K562 (cell line): ENCODE measurements at regions not wholly inside any gene's neighbourhood (a gene's known extent, or its start where the extent isn't known, plus 50 kb on each side); places are given as distances from the start of the nearest gene placed in this dataset.

Source experiments
- ATAC-seq: fragments of 200-7000 bp; cut with Tn5 transposase; 3 replicates; pipeline ENCODE4 v1.9.1; 2020; ENCODE audit warnings: moderate library complexity
- BruUV-seq: library from RNA; stranded (reverse); fragments of 400-500 nt; replicated peaks from 2 replicates; lab custom pipeline; 2021; lab: Mats Ljungman, UMichigan
- CTCF ChIA-PET: fragments of 300-600 bp; formaldehyde crosslinking; extraction: SDS; loops from one replicate; lab custom pipeline; 2021; ENCODE audit warnings: low intra/inter-chr PET ratio; lab: Yijun Ruan, JAX
- POLR2A ChIA-PET: fragments of 300-600, 350-650 bp; sonication (Branson Sonifier 250); formaldehyde crosslinking; extraction: SDS; loops from one replicate; lab custom pipeline; 2021; ENCODE audit warnings: antibody characterized with exemption, inconsistent platforms; lab: Yijun Ruan, JAX
- DNase-seq, 4 experiments: peaks; one replicate each; pipeline versions ENCODE4 v3.0.0 to v3.0.0-alpha.2; 2011 to 2018; ENCODE audit warnings: low spot score in 3 of 4, mixed read lengths in 3 of 4; ENCODE audit errors: extremely low read depth in 1 of 4
- FAIRE-seq: peaks from 2 replicates; lab custom pipeline; 2011; peaks lifted over from hg19 to GRCh38; lab: Jason Lieb, UNC
- H2AFZ ChIP-seq: 2 replicates; pipeline ENCODE4 v1.6.0; 2011; ENCODE audit warnings: low read depth, low read length, control low read depth, inconsistent platforms
- H3K27ac ChIP-seq: fragments of 200-600 bp; 3 replicates; pipeline ENCODE4 v1.8.0; 2011; ENCODE audit warnings: low read depth, mild to moderate bottlenecking, control low read depth, inconsistent platforms, low read length, moderate library complexity, mixed read lengths; ENCODE audit errors: extremely low read depth
- H3K27me3 ChIP-seq, 2 experiments: fragments of 300-600 bp in 1 of 2; 2 replicates in 1 of 2; 3 replicates in 1 of 2; pipeline versions ENCODE4 v1.6.0 to v1.8.0; 2011; ENCODE audit warnings: inconsistent platforms in 2 of 2, low read length in 2 of 2, mild to moderate bottlenecking in 1 of 2, mixed read lengths in 1 of 2, moderate library complexity in 1 of 2; ENCODE audit not compliant: control insufficient read depth in 2 of 2, insufficient read depth in 2 of 2
- H3K36me3 ChIP-seq: fragments of 300-600 bp; 3 replicates; pipeline ENCODE4 v1.8.0; 2011; ENCODE audit warnings: mild to moderate bottlenecking, low read length, inconsistent platforms; ENCODE audit not compliant: control insufficient read depth, insufficient read depth
- H3K4me1 ChIP-seq, 2 experiments: fragments of 200-600 bp in 1 of 2; replicated peaks in 1 of 2; 2 replicates in 1 of 2; 3 replicates in 1 of 2; pipeline versions ENCODE4 v1.5.1 to v1.8.0; 2011; ENCODE audit warnings: inconsistent platforms in 2 of 2, low read length in 2 of 2, mild to moderate bottlenecking in 1 of 2, mixed read lengths in 1 of 2, moderate library complexity in 1 of 2; ENCODE audit not compliant: control insufficient read depth in 2 of 2, insufficient read depth in 2 of 2
- H3K4me2 ChIP-seq: 2 replicates; pipeline ENCODE4 v1.6.1; 2011; ENCODE audit warnings: low read length, control low read depth, inconsistent platforms, mixed read lengths; ENCODE audit not compliant: insufficient read depth
- H3K4me3 ChIP-seq: fragments of 200-600 bp; sonication (generic), shearing (Covaris generic); 2 replicates; pipeline ENCODE4 v1.5.1; 2016; ENCODE audit warnings: control low read depth, inconsistent platforms
- H3K79me2 ChIP-seq: fragments of 200-600 bp; 3 replicates; pipeline ENCODE4 v1.8.0; 2011; ENCODE audit warnings: low read length, inconsistent platforms; ENCODE audit not compliant: control insufficient read depth, insufficient read depth
- H3K9ac ChIP-seq, 2 experiments: 2 replicates each; pipeline versions ENCODE4 v1.6.0 to v1.6.1; 2011; ENCODE audit warnings: low read depth in 2 of 2, low read length in 2 of 2, control low read depth in 1 of 2, inconsistent platforms in 1 of 2, mild to moderate bottlenecking in 1 of 2, mixed read lengths in 1 of 2; ENCODE audit not compliant: insufficient read depth in 1 of 2
- H3K9me1 ChIP-seq: one replicate; pipeline ENCODE4 v1.6.0; 2011; ENCODE audit warnings: inconsistent platforms, mild to moderate bottlenecking, low read length, moderate library complexity; ENCODE audit not compliant: control insufficient read depth, insufficient read depth
- H3K9me3 ChIP-seq: replicated peaks from 2 replicates; pipeline ENCODE4 v1.5.1; 2011; ENCODE audit warnings: low read depth, low read length, inconsistent platforms; ENCODE audit not compliant: control insufficient read depth, insufficient read depth
- H4K20me1 ChIP-seq: replicated peaks from 2 replicates; pipeline ENCODE4 v1.6.1; 2011; ENCODE audit warnings: low read length, inconsistent platforms, mixed read lengths; ENCODE audit not compliant: control insufficient read depth, insufficient read depth
- BACH1 ChIP-seq: fragments of 200-800 bp; sonication (Bioruptor generic); IDR thresholded peaks from 2 replicates; pipeline ENCODE4 v1.6.1; 2016; ENCODE audit warnings: missing genetic modification characterization, missing compliant biosample characterization
- C11orf30 ChIP-seq: fragments of 450-650 bp; IDR thresholded peaks from 2 replicates; pipeline ENCODE4 v1.6.1; 2016; ENCODE audit warnings: low read depth, mild to moderate bottlenecking
- KDM5B ChIP-seq: fragments of 200-600 bp; sonication (generic); IDR thresholded peaks from 2 replicates; pipeline ENCODE4 v1.6.1; 2012; ENCODE audit warnings: low read depth, mild to moderate bottlenecking, moderate library complexity, low read length, control low read depth, inconsistent platforms; ENCODE audit not compliant: insufficient replicate concordance
- MAFG ChIP-seq: fragments of 450-650 bp; conservative IDR thresholded peaks from 2 replicates; pipeline ENCODE4 v1.6.1; 2016; ENCODE audit warnings: missing genetic modification characterization, missing compliant biosample characterization
- MAFK ChIP-seq: IDR thresholded peaks from 2 replicates; pipeline ENCODE4 v1.6.1; 2011; ENCODE audit warnings: low read length, improper control_type of control experiment
- MBD2 ChIP-seq: sonication (generic); IDR thresholded peaks from 2 replicates; pipeline ENCODE4 v1.6.1; 2016; ENCODE audit warnings: low read depth, borderline replicate concordance
- MCM3 ChIP-seq: fragments of 450-650 bp; IDR thresholded peaks from 2 replicates; pipeline ENCODE4 v1.6.1; 2016
- NFE2 ChIP-seq: IDR thresholded peaks from 2 replicates; pipeline ENCODE4 v1.6.1; 2014; ENCODE audit warnings: antibody characterized with exemption, low read depth
- STAT5B ChIP-seq: fragments of 250-450 bp; sonication (Bioruptor Pico); IDR thresholded peaks from 2 replicates; pipeline ENCODE4 v1.8.0; 2021; ENCODE audit warnings: mild to moderate bottlenecking, inconsistent platforms
- TAL1 ChIP-seq: fragments of 450-650 bp; IDR thresholded peaks from 2 replicates; pipeline ENCODE4 v1.6.1; 2016; ENCODE audit warnings: mild to moderate bottlenecking
- ZNF316 ChIP-seq: fragments of 450-650 bp; IDR thresholded peaks from 2 replicates; pipeline ENCODE4 v1.6.1; 2016
- WGBS: fragments of 100-300 bp; shearing (Covaris generic); methylation state at CpG from one replicate; pipeline ENCODE4 v1.1.6; 2016; ENCODE audit warnings: low coverage, mixed read lengths; ENCODE audit not compliant: insufficient coverage; ENCODE audit errors: missing lambda C conversion rate; 5-methylcytosine and 5-hydroxymethylcytosine counted together
- in situ Hi-C: fragments of 300-500 bp; cut with MboI; formaldehyde crosslinking; loops from 4 replicates; pipeline ENCODE4 v1.15.0; 2018; ENCODE audit warnings: inconsistent platforms, mixed read lengths
- intact Hi-C: fragments of 100-400 bp; cut with micrococcal nuclease; formaldehyde crosslinking; loops from 2 replicates; pipeline ENCODE4 v1.14.2; 2022
- TF ChIP-seq, protein P1 (sequence below): fragments of 250-450 bp; sonication (Bioruptor Pico); IDR thresholded peaks from 2 replicates; pipeline ENCODE4 v1.6.1; 2021; ENCODE audit warnings: mild to moderate bottlenecking
- TF ChIP-seq, protein P2 (sequence below), 2 experiments: fragments of 450-650 bp; conservative IDR thresholded peaks; 2 replicates each; pipeline ENCODE4 v1.6.1; 2017; ENCODE audit warnings: mild to moderate bottlenecking in 2 of 2, moderate library complexity in 2 of 2
- TF ChIP-seq, protein P3 (sequence below): sonication (generic); formaldehyde crosslinking; IDR thresholded peaks from 2 replicates; pipeline ENCODE4 v1.8.0; 2022; ENCODE audit warnings: mild to moderate bottlenecking, missing genetic modification reagents, borderline replicate concordance

DNA sequence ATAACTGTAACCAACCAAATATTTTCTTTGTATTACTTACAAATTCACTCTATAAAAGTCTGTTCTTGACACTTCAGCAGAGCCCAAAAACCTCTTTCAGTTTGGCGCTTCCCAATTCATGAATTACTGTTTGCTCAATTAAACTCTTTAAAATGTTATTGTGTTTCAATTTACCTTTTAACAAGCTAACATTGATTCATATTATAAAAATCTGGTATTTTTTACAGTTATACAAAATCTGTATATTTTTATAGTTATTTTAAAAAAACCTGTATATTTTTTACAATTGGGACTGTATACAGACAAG is 75.3 kb upstream of the E2F3 start:
- Histone ChIP-seq H3K9me1 (no peaks in the 10 kb centered on the region), H3K27me3 (no peaks in the 10 kb centered on the region), H3K4me1 (peaks cover 4 to 6% of the 10 kb centered on the region in 2 experiments; a peak in 3 of 5 replicates), H3K36me3 (no peaks in the 10 kb centered on the region), H4K20me1 (no peaks in the 10 kb centered on the region), H3K9me3 (no peaks in the 10 kb centered on the region), H3K4me3 (no peak overlapping the region), H3K4me2 (no peak overlapping the region), H3K27ac (no peak overlapping the region), H3K79me2 (no peaks in the 10 kb centered on the region), H2AFZ (peak overlapping the region; percentile 35; the same call in 1 of the 2 replicates), H3K9ac (no peak overlapping the region)
- DNase-seq: no peak
- ChIA-PET CTCF (interaction anchor here (0.7 kb wide), 1 partner anchor 160 kb away, joined by 3 read pairs; no protein-coding TSS in a partner anchor), POLR2A (interaction anchor here (1.0 kb wide), 2 partner anchors 17 to 46 kb away, joined by 3 to 4 read pairs; no protein-coding TSS in a partner anchor)
- TF ChIP-seq, protein P1, sequence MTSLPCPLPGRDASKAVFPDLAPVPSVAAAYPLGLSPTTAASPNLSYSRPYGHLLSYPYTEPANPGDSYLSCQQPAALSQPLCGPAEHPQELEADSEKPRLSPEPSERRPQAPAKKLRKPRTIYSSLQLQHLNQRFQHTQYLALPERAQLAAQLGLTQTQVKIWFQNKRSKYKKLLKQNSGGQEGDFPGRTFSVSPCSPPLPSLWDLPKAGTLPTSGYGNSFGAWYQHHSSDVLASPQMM (CRISPR knock-in tag): no peak
- WGBS: 93% methylated on average over 1 of the region's 1 CpG
- no peak for ATAC-seq
- BruUV-seq: no TSS peak
- in situ Hi-C loops (no loop called here), intact Hi-C loops (no loop called here)
- no peak for FAIRE-seq

DNA sequence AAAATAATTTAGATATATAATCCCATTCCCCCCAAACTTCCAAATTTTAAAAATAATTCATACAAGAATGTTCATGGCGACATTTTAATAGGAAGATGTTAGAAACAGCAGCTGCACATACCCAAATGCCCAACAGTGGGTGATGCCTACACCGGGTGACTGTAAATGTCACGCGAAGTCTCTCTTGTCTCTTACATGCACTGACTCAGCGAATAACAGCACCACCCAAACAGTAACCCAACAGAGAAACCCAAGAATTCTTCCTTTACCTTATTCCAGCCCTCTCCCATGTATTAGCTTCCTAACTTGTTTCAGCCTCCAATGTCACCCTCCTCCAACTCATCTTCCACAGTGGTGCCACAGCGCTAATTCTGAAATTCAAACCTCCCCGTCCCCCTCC is 74.5 kb upstream of the E2F3 start:
- FAIRE-seq (no peak), ATAC-seq (peak; percentile 48), DNase-seq (no peak)
- peak overlapping the region; percentile 64 for H2AFZ ChIP-seq
- peaks cover 4 to 6% of the 10 kb centered on the region in 2 experiments; a peak in 3 of 5 replicates for H3K4me1 ChIP-seq
- no TSS peak for BruUV-seq
- H3K79me2 ChIP-seq: no peaks in the 10 kb centered on the region
- POLR2A ChIA-PET: interaction anchor here (1.2 to 1.3 kb wide), 2 partner anchors 12 to 40 kb away, joined by 3 read pairs; no protein-coding TSS in a partner anchor
- H3K27me3 ChIP-seq: no peaks in the 10 kb centered on the region
- intact Hi-C loops: no loop called here
- no peaks in the 10 kb centered on the region for H3K9me1 ChIP-seq
- no peak overlapping the region for H3K4me2 ChIP-seq
- 57% methylated on average over 7 of the region's 7 CpGs for WGBS
- H3K36me3 ChIP-seq: no peaks in the 10 kb centered on the region
- CTCF ChIA-PET: no interaction called here
- no peaks in the 10 kb centered on the region for H4K20me1 ChIP-seq
- H3K4me3 ChIP-seq: no peak overlapping the region
- H3K9ac ChIP-seq: no peak overlapping the region
- 0 out of 2 replicates have a peak, but pooled peaks cover under 1% of the 10 kb centered on the region for H3K9me3 ChIP-seq
- no peak overlapping the region for H3K27ac ChIP-seq
- in situ Hi-C loops: no loop called here
- TF ChIP-seq MAFG (tag) (peak; percentile 74), MCM3 (0 out of 2 replicates have a peak, but pooled peaks have one; percentile 33), C11orf30 (peak; percentile 89), TAL1 (no peak), ZNF316 (peak; percentile 92), BACH1 (0 out of 2 replicates have a peak, but pooled peaks have one; percentile 47), KDM5B (no peak), NFE2 (peak; percentile 63), STAT5B (no peak), MAFK (peak; percentile 56), MBD2 (no peak)
- TF ChIP-seq, protein P2, sequence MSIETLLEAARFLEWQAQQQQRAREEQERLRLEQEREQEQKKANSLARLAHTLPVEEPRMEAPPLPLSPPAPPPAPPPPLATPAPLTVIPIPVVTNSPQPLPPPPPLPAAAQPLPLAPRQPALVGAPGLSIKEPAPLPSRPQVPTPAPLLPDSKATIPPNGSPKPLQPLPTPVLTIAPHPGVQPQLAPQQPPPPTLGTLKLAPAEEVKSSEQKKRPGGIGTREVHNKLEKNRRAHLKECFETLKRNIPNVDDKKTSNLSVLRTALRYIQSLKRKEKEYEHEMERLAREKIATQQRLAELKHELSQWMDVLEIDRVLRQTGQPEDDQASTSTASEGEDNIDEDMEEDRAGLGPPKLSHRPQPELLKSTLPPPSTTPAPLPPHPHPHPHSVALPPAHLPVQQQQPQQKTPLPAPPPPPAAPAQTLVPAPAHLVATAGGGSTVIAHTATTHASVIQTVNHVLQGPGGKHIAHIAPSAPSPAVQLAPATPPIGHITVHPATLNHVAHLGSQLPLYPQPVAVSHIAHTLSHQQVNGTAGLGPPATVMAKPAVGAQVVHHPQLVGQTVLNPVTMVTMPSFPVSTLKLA (conservative IDR thresholded peaks at IDR 0.05): no peak
- TF ChIP-seq, protein P3, sequence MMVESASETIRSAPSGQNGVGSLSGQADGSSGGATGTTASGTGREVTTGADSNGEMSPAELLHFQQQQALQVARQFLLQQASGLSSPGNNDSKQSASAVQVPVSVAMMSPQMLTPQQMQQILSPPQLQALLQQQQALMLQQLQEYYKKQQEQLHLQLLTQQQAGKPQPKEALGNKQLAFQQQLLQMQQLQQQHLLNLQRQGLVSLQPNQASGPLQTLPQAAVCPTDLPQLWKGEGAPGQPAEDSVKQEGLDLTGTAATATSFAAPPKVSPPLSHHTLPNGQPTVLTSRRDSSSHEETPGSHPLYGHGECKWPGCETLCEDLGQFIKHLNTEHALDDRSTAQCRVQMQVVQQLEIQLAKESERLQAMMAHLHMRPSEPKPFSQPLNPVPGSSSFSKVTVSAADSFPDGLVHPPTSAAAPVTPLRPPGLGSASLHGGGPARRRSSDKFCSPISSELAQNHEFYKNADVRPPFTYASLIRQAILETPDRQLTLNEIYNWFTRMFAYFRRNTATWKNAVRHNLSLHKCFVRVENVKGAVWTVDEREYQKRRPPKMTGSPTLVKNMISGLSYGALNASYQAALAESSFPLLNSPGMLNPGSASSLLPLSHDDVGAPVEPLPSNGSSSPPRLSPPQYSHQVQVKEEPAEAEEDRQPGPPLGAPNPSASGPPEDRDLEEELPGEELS (CRISPR knock-in tag): no peak
